ENCODE measurements at regions not wholly inside any gene's neighbourhood (a gene's known extent, or its start where the extent isn't known, plus 50 kb on each side); places are given as distances from the start of the nearest gene placed in this dataset.

DNA sequence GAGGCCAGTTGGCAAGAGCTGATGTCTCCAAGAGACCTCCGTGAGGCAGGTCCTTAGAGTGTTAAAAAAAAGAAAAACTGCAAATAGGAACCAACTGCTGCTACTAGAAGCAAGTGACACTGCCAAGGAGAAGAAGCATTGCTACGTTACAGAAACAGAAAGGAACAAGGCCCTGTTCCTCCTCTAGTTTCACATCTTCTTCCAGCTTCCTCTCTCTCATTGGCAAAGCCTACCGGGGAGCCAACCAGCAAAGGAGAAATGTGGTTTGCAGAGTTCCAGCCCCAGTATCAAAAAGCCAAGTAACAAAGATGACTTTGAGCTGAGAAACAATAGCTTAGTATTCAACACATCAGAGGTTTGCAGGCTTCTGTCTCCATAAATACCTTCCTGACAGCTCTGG lies 145.9 kb downstream of the PRELID2 start:
- TF ChIP-seq EZH2phosphoT487 (IDR thresholded peaks at IDR 0.05; ENCODE audit: borderline replicate concordance), result no peak
- TF ChIP-seq, protein P1, sequence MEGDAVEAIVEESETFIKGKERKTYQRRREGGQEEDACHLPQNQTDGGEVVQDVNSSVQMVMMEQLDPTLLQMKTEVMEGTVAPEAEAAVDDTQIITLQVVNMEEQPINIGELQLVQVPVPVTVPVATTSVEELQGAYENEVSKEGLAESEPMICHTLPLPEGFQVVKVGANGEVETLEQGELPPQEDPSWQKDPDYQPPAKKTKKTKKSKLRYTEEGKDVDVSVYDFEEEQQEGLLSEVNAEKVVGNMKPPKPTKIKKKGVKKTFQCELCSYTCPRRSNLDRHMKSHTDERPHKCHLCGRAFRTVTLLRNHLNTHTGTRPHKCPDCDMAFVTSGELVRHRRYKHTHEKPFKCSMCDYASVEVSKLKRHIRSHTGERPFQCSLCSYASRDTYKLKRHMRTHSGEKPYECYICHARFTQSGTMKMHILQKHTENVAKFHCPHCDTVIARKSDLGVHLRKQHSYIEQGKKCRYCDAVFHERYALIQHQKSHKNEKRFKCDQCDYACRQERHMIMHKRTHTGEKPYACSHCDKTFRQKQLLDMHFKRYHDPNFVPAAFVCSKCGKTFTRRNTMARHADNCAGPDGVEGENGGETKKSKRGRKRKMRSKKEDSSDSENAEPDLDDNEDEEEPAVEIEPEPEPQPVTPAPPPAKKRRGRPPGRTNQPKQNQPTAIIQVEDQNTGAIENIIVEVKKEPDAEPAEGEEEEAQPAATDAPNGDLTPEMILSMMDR (conservative IDR thresholded peaks at IDR 0.05; ENCODE audit: low read length), result no peak
- no peaks in the 10 kb centered on the region for H3K36me3 ChIP-seq (ENCODE audit: insufficient read depth, low read length)
- H3K9ac ChIP-seq (ENCODE audit: low read depth, low read length, poor library complexity, severe bottlenecking), result no peak overlapping the region
- no peaks in the 10 kb centered on the region for H3K4me1 ChIP-seq (ENCODE audit: insufficient read depth, low read length, poor library complexity, severe bottlenecking)
- H4K20me1 ChIP-seq (ENCODE audit: insufficient read depth, low read length, poor library complexity, severe bottlenecking), result no peaks in the 10 kb centered on the region
- H3K79me2 ChIP-seq (ENCODE audit: insufficient read depth, low read length), result no peaks in the 10 kb centered on the region
- H3F3A ChIP-seq (ENCODE audit: low read depth), result no peaks in the 10 kb centered on the region
- no peaks in the 10 kb centered on the region for H3K9me2 ChIP-seq (replicated peaks; ENCODE audit: low read depth, low read length)
- no peaks in the 10 kb centered on the region for H3K9me3 ChIP-seq (ENCODE audit: insufficient read depth, low read depth, low read length)
- no peak overlapping the region for H3K4me2 ChIP-seq (ENCODE audit: low read depth, low read length, poor library complexity, severe bottlenecking)
- H3K27me3 ChIP-seq (ENCODE audit: insufficient read depth, low read length, poor library complexity, severe bottlenecking), result no peaks in the 10 kb centered on the region
- no peak overlapping the region for H2AFZ ChIP-seq (ENCODE audit: low read length)
- H3K4me3 ChIP-seq (ENCODE audit: low read length, poor library complexity, severe bottlenecking), result no peak overlapping the region

DNA sequence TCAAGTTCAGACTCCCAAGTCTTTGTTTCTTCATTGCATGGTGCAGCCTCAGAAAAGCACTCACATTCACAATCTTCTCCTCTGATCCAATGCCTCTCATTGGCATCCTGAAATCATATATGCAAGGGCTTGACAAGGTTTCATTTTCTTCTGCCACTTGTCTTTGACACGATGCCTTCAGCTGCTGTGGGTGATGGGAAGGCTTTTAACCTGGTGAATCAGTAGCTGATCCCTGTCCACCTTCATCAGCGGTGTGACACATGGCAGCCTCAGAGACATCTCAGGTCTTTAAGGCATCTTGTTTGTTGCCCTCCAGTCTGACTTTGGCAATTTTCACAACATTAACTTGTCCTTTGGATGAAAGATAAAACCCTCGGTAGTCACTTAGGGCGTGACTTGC lies 147.2 kb downstream of the PRELID2 start:
- no peak overlapping the region for H3K4me3 ChIP-seq (ENCODE audit: low read length, poor library complexity, severe bottlenecking)
- H3K79me2 ChIP-seq (ENCODE audit: insufficient read depth, low read length), result no peaks in the 10 kb centered on the region
- no peaks in the 10 kb centered on the region for H3K9me2 ChIP-seq (replicated peaks; ENCODE audit: low read depth, low read length)
- no peak overlapping the region for H2AFZ ChIP-seq (ENCODE audit: low read length)
- no peaks in the 10 kb centered on the region for H3K27me3 ChIP-seq (ENCODE audit: insufficient read depth, low read length, poor library complexity, severe bottlenecking)
- TF ChIP-seq, protein P1 (conservative IDR thresholded peaks at IDR 0.05; ENCODE audit: low read length), result no peak
- TF ChIP-seq EZH2phosphoT487 (IDR thresholded peaks at IDR 0.05; ENCODE audit: borderline replicate concordance), result no peak
- H3K9me3 ChIP-seq (ENCODE audit: insufficient read depth, low read depth, low read length), result no peaks in the 10 kb centered on the region
- no peaks in the 10 kb centered on the region for H3K36me3 ChIP-seq (ENCODE audit: insufficient read depth, low read length)
- H4K20me1 ChIP-seq (ENCODE audit: insufficient read depth, low read length, poor library complexity, severe bottlenecking), result no peaks in the 10 kb centered on the region
- no peaks in the 10 kb centered on the region for H3F3A ChIP-seq (ENCODE audit: low read depth)
- no peak overlapping the region for H3K4me2 ChIP-seq (ENCODE audit: low read depth, low read length, poor library complexity, severe bottlenecking)
- peaks cover 9% of the 10 kb centered on the region for H3K4me1 ChIP-seq (ENCODE audit: insufficient read depth, low read length, poor library complexity, severe bottlenecking)
- no peak overlapping the region for H3K9ac ChIP-seq (ENCODE audit: low read depth, low read length, poor library complexity, severe bottlenecking)

- no peaks in the 10 kb centered on the region for H3K27me3 ChIP-seq (ENCODE audit: insufficient read depth, low read length, poor library complexity, severe bottlenecking)
Measured at GRCh38 chr5:145685417-145685816, 149.7 kb downstream of the PRELID2 start.

More at GRCh38 chr5:145685417-145685816, 149.7 kb downstream of the PRELID2 start:
- Histone ChIP-seq H2AFZ (ENCODE audit: low read length) (no peak overlapping the region), H3K79me2 (ENCODE audit: insufficient read depth, low read length) (no peaks in the 10 kb centered on the region), H3K4me1 (ENCODE audit: insufficient read depth, low read length, poor library complexity, severe bottlenecking) (peaks cover 19% of the 10 kb centered on the region), H3K36me3 (ENCODE audit: insufficient read depth, low read length) (no peaks in the 10 kb centered on the region), H3K9ac (ENCODE audit: low read depth, low read length, poor library complexity, severe bottlenecking) (no peak overlapping the region), H3K4me3 (ENCODE audit: low read length, poor library complexity, severe bottlenecking) (no peak overlapping the region), H3K9me2 (replicated peaks; ENCODE audit: low read depth, low read length) (no peaks in the 10 kb centered on the region), H3K9me3 (ENCODE audit: insufficient read depth, low read depth, low read length) (no peaks in the 10 kb centered on the region), H4K20me1 (ENCODE audit: insufficient read depth, low read length, poor library complexity, severe bottlenecking) (no peaks in the 10 kb centered on the region), H3F3A (ENCODE audit: low read depth) (no peaks in the 10 kb centered on the region), H3K4me2 (ENCODE audit: low read depth, low read length, poor library complexity, severe bottlenecking) (no peak overlapping the region)
- TF ChIP-seq, protein P1 (conservative IDR thresholded peaks at IDR 0.05; ENCODE audit: low read length), result no peak
- no peak for TF ChIP-seq EZH2phosphoT487 (IDR thresholded peaks at IDR 0.05; ENCODE audit: borderline replicate concordance)
